ENCODE measurements at regions not wholly inside any gene's neighbourhood (a gene's known extent, or its start where the extent isn't known, plus 50 kb on each side); places are given as distances from the start of the nearest gene placed in this dataset.

DNA sequence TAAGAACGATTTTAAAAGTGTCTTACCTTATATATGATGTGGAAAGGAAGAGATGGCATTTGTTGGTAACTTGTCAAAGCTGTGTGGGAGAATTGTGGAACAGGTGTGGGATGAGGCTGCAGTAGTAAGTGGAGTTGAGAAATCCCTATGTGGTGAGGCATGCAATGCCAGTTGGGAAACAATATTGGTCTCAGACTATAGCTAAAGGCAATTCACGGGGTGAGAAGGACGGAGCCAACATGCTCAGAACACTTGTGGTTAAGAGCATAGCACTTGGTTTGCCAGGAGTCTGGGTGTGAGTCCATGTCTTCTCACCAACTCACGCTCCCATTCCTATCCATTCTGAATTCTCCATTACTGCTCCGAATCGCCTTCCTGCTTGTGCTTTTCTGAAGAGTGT is 615.6 kb upstream of the ADAMTS9 start:
- Histone ChIP-seq H3K4me3 (no peak overlapping the region), H3K27me3 (no peaks in the 10 kb centered on the region), H3K36me3 (no peaks in the 10 kb centered on the region), H3K4me1 (ENCODE audit: low read depth) (no peaks in the 10 kb centered on the region), H3K27ac (no peak overlapping the region), H3K9me3 (ENCODE audit: low read depth) (no peaks in the 10 kb centered on the region)
- no peak for TF ChIP-seq CTCF (IDR thresholded peaks at IDR 0.05; ENCODE audit: low read depth, low read length)
- no peak for DNase-seq (ENCODE audit: low read depth in 1 of 2, low spot score in 1 of 2)

GRCh38 chr3:65291448-65292125 is 603.8 kb upstream of the ADAMTS9 start:
- Histone ChIP-seq H3K27me3 (no peaks in the 10 kb centered on the region), H3K4me3 (no peak overlapping the region), H3K9me3 (ENCODE audit: low read depth) (no peaks in the 10 kb centered on the region), H3K4me1 (ENCODE audit: low read depth) (no peaks in the 10 kb centered on the region), H3K27ac (no peak overlapping the region), H3K36me3 (no peaks in the 10 kb centered on the region)
- TF ChIP-seq CTCF (IDR thresholded peaks at IDR 0.05; ENCODE audit: low read depth, low read length) = no peak
- DNase-seq (ENCODE audit: low read depth in 1 of 2, low spot score in 1 of 2) = no peak

- H3K27me3 ChIP-seq = no peaks in the 10 kb centered on the region
- no peaks in the 10 kb centered on the region for H3K9me3 ChIP-seq (ENCODE audit: low read depth)
- no peaks in the 10 kb centered on the region for H3K4me1 ChIP-seq (ENCODE audit: low read depth)
- no peak overlapping the region for H3K4me3 ChIP-seq
- DNase-seq (ENCODE audit: low read depth in 1 of 2, low spot score in 1 of 2) = no peak
- H3K27ac ChIP-seq = no peak overlapping the region
- no peaks in the 10 kb centered on the region for H3K36me3 ChIP-seq
- no peak for TF ChIP-seq CTCF (IDR thresholded peaks at IDR 0.05; ENCODE audit: low read depth, low read length)
These were observed 601.0 kb upstream of the ADAMTS9 start for GRCh38 chr3:65288776-65289175.

GRCh38 chr3:65285956-65286355 is 598.2 kb upstream of the ADAMTS9 start:
- Histone ChIP-seq H3K4me3 (no peak overlapping the region), H3K4me1 (ENCODE audit: low read depth) (no peaks in the 10 kb centered on the region), H3K36me3 (no peaks in the 10 kb centered on the region), H3K9me3 (ENCODE audit: low read depth) (no peaks in the 10 kb centered on the region), H3K27me3 (no peaks in the 10 kb centered on the region), H3K27ac (no peak overlapping the region)
- TF ChIP-seq CTCF (IDR thresholded peaks at IDR 0.05; ENCODE audit: low read depth, low read length) = no peak
- no peak for DNase-seq (ENCODE audit: low read depth in 1 of 2, low spot score in 1 of 2)

DNA sequence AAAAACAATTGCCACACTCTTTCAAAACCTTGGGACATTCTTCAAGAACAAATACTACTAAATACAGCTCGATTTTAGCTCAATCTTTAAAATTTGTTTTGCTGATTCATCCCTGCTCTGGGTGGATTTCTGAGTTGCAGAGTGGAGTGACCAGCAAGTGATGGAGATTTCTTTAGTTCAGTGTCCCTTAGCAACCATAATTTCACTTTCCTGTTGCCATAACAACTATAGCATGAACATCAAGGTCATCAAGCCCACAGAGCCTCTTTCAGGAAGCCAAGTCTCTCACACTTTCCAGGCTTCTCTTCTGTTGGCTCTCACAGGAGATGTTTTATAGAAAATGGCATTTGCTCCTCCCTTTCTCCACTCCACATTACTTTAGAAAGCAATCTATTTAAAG is 597.2 kb upstream of the ADAMTS9 start:
- peak in 1 of 2 donors; percentile 2 for DNase-seq (ENCODE audit: low read depth in 1 of 2, low spot score in 1 of 2)
- no peak for TF ChIP-seq CTCF (IDR thresholded peaks at IDR 0.05; ENCODE audit: low read depth, low read length)
- H3K36me3 ChIP-seq = no peaks in the 10 kb centered on the region
- H3K9me3 ChIP-seq (ENCODE audit: low read depth) = no peaks in the 10 kb centered on the region
- H3K27me3 ChIP-seq = no peaks in the 10 kb centered on the region
- H3K27ac ChIP-seq = no peak overlapping the region
- H3K4me3 ChIP-seq = no peak overlapping the region
- H3K4me1 ChIP-seq (ENCODE audit: low read depth) = no peaks in the 10 kb centered on the region
